HG02678 (cell line): ENCODE measurements at regions not wholly inside any gene's neighbourhood (a gene's known extent, or its start where the extent isn't known, plus 50 kb on each side); places are given as distances from the start of the nearest gene placed in this dataset.
"Not testable (repeated sequence)": the region's sequence is repeated elsewhere in the genome, so short reads cannot be mapped to it uniquely, and the experiment has no call there.

ENCODE experiments used
- ATAC-seq: cut with Tn5 transposase; IDR thresholded peaks from one replicate; pipeline ENCODE4 v1.9.1; 2021; ENCODE audit warnings: mild to moderate bottlenecking, moderate library complexity; ENCODE audit not compliant: unreplicated experiment

- ATAC-seq, result no peak
Observed at GRCh38 chr5:66234241-66234640, 90.1 kb downstream of the SREK1 start.

GRCh38 chr5:66238435-66238834 is 94.3 kb downstream of the SREK1 start:
- no peak for ATAC-seq

GRCh38 chr5:66239034-66239433 is 94.9 kb downstream of the SREK1 start:
- no peak for ATAC-seq

GRCh38 chr5:66241136-66241825 is 97.2 kb downstream of the SREK1 start:
- no peak for ATAC-seq

GRCh38 chr5:66242050-66242715 is 98.1 kb downstream of the SREK1 start:
- no peak for ATAC-seq

GRCh38 chr5:66246608-66247007 is 102.5 kb downstream of the SREK1 start:
- ATAC-seq, result no peak

GRCh38 chr5:66247176-66247960 is 103.3 kb downstream of the SREK1 start:
- ATAC-seq, result no peak

- no peak for ATAC-seq
Observed at GRCh38 chr5:66248874-66249273, 104.8 kb downstream of the SREK1 start.

GRCh38 chr5:66249920-66250319 is 105.8 kb downstream of the SREK1 start:
- no peak for ATAC-seq

- ATAC-seq, result no peak
Observed at GRCh38 chr5:66252849-66253248, 108.7 kb downstream of the SREK1 start.

GRCh38 chr5:66255714-66256113 is 111.6 kb downstream of the SREK1 start:
- ATAC-seq, result no peak

- ATAC-seq, result no peak
Observed at GRCh38 chr5:66273121-66273520, 129.0 kb downstream of the SREK1 start.

GRCh38 chr5:66276986-66277385 is 132.9 kb downstream of the SREK1 start:
- no peak for ATAC-seq

- no peak for ATAC-seq
Observed at GRCh38 chr5:66277981-66278380, 133.9 kb downstream of the SREK1 start.

- no peak for ATAC-seq
Observed at GRCh38 chr5:66281294-66281693, 137.2 kb downstream of the SREK1 start.

- ATAC-seq, result no peak
Observed at GRCh38 chr5:66284588-66285342, 140.7 kb downstream of the SREK1 start.

- ATAC-seq, result no peak
Observed at GRCh38 chr5:66285343-66285922, 141.3 kb downstream of the SREK1 start.

- no peak for ATAC-seq
Observed at GRCh38 chr5:66291771-66292170, 147.7 kb downstream of the SREK1 start.

- ATAC-seq, result not testable (repeated sequence)
Observed at GRCh38 chr5:66293851-66294250, 149.8 kb downstream of the SREK1 start.

- no peak for ATAC-seq
Observed at GRCh38 chr5:66299463-66299862, 155.4 kb downstream of the SREK1 start.

- ATAC-seq, result no peak
Observed at GRCh38 chr5:66302344-66302743, 158.2 kb downstream of the SREK1 start.
